ENCODE measurements at regions not wholly inside any gene's neighbourhood (a gene's known extent, or its start where the extent isn't known, plus 50 kb on each side); places are given as distances from the start of the nearest gene placed in this dataset.

DNA sequence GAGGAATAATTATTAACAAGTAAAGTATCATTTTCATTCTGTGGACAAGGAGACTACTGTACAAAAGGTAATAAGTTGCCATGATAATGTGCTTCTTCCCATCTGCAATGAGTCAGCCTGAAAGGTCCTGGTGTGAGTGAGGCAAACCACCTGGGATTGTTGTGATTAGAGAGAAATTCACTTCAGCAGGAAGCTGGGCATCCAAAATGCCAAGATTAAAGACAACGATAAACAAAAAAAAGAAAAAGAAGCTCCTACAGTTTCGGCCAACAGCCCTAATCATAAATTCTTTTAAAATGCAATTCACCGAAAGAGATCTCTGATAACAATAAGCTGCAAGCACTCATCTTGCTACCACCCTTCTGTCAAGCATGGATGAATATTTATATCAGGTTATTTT is 507.8 kb downstream of the TUSC7 start:
- ATAC-seq, result no peak
- intact Hi-C loops (cut with DNase I, micrococcal nuclease), result no loop called here

DNA sequence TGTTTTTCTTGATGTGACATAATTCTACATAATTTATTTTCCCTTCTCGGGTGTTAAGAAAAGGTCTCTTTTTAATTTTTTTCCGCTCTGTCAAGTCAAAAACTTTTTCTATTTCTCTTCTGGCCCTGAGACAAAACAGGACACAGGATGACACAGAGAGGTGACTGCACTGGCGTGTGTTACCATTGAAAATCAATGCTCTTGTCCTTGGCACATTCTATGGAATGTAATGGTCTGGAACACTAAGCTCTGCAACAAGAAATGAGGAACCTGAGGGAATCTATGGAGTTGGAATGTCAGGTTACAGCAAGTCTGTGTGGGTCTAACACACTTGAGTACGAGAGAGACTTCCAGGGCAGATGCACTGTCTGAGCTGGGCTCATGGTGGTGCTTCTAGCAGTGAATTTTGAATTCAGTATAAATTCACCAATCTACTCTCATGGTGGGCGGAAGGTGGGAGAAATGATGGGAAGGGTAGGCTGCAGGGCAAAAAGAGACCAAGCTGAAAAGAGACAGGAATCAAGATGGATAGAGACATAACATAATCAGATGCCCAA is 508.3 kb downstream of the TUSC7 start:
- intact Hi-C loops (cut with DNase I, micrococcal nuclease), result no loop called here
- Histone ChIP-seq H3K36me3 (ENCODE audit: low read depth) (no peaks in the 10 kb centered on the region), H3K4me3 (no peak overlapping the region), H3K9me3 (peaks cover under 1% of the 10 kb centered on the region), H3K4me1 (ENCODE audit: low read depth) (no peaks in the 10 kb centered on the region)
- ATAC-seq (no peak), DNase-seq (no peak)
- TF ChIP-seq, protein P1, sequence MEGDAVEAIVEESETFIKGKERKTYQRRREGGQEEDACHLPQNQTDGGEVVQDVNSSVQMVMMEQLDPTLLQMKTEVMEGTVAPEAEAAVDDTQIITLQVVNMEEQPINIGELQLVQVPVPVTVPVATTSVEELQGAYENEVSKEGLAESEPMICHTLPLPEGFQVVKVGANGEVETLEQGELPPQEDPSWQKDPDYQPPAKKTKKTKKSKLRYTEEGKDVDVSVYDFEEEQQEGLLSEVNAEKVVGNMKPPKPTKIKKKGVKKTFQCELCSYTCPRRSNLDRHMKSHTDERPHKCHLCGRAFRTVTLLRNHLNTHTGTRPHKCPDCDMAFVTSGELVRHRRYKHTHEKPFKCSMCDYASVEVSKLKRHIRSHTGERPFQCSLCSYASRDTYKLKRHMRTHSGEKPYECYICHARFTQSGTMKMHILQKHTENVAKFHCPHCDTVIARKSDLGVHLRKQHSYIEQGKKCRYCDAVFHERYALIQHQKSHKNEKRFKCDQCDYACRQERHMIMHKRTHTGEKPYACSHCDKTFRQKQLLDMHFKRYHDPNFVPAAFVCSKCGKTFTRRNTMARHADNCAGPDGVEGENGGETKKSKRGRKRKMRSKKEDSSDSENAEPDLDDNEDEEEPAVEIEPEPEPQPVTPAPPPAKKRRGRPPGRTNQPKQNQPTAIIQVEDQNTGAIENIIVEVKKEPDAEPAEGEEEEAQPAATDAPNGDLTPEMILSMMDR (IDR thresholded peaks at IDR 0.05), result no peak

More for the DNA sequence above, 507.8 kb downstream of the TUSC7 start:
- TF ChIP-seq, protein P1 (IDR thresholded peaks at IDR 0.05), result no peak
- Histone ChIP-seq H3K36me3 (ENCODE audit: low read depth) (no peaks in the 10 kb centered on the region), H3K4me3 (no peak overlapping the region), H3K9me3 (peaks cover 6% of the 10 kb centered on the region), H3K4me1 (ENCODE audit: low read depth) (no peaks in the 10 kb centered on the region)
- no peak for DNase-seq

DNA sequence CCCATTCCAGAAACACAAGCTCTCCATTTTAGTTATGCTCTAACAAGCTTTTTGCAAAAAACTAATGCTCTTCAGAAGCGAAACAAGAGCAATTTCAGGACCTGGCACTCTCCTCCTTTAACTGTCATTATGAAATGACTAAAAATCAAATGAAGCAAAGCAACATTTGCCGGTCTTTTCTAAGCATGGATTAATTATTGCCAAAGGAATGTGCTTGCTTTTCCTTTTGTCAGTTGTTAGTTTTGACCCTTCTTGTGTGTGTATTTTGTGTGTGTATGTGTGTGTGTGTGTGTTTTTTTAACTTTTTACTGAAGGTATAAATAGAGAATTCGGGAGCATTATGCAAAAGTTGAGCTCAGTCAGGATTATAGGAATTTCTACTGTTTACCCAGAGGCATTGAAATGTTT is 509.1 kb downstream of the TUSC7 start:
- ATAC-seq (no peak), DNase-seq (no peak)
- no peaks in the 10 kb centered on the region for H3K4me1 ChIP-seq (ENCODE audit: low read depth)
- TF ChIP-seq, protein P1 (IDR thresholded peaks at IDR 0.05), result no peak
- intact Hi-C loops (cut with DNase I, micrococcal nuclease), result no loop called here
- H3K36me3 ChIP-seq (ENCODE audit: low read depth), result no peaks in the 10 kb centered on the region
- H3K9me3 ChIP-seq, result no peaks in the 10 kb centered on the region
- H3K4me3 ChIP-seq, result no peak overlapping the region

GRCh38 chr3:117219296-117219695 is 509.7 kb downstream of the TUSC7 start:
- no peak for ATAC-seq

DNA sequence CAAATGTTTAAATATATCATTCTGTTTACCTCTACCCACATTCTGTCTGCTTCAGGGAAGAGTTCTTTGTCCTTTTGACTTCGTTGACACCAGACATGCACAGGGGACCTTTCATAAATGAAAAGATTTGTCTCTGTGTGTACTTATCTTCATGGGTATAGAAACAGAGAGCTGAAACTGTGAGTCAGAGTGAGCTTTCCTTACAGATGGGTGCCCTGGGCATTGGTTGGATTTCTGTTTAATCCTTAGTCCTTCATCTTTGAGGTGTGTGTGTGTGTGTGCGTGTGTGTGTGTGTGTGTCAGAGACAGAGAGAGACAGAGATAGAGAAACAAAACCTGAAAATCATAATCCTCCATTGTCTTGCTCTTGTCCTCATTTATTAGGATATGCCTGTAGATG is 517.4 kb downstream of the TUSC7 start:
- Histone ChIP-seq H3K4me1 (ENCODE audit: low read depth) (no peaks in the 10 kb centered on the region), H3K9me3 (no peaks in the 10 kb centered on the region), H3K4me3 (no peak overlapping the region), H3K36me3 (ENCODE audit: low read depth) (no peaks in the 10 kb centered on the region)
- intact Hi-C loops (cut with DNase I, micrococcal nuclease), result no loop called here
- TF ChIP-seq, protein P1 (IDR thresholded peaks at IDR 0.05), result no peak
- DNase-seq (no peak), ATAC-seq (no peak)

More at GRCh38 chr3:117219296-117219695, 509.7 kb downstream of the TUSC7 start:
- Histone ChIP-seq H3K9me3 (no peaks in the 10 kb centered on the region), H3K4me1 (ENCODE audit: low read depth) (no peaks in the 10 kb centered on the region), H3K4me3 (no peak overlapping the region), H3K36me3 (ENCODE audit: low read depth) (no peaks in the 10 kb centered on the region)
- DNase-seq, result no peak
- intact Hi-C loops (cut with DNase I, micrococcal nuclease), result no loop called here
- TF ChIP-seq, protein P1 (IDR thresholded peaks at IDR 0.05), result no peak

DNA sequence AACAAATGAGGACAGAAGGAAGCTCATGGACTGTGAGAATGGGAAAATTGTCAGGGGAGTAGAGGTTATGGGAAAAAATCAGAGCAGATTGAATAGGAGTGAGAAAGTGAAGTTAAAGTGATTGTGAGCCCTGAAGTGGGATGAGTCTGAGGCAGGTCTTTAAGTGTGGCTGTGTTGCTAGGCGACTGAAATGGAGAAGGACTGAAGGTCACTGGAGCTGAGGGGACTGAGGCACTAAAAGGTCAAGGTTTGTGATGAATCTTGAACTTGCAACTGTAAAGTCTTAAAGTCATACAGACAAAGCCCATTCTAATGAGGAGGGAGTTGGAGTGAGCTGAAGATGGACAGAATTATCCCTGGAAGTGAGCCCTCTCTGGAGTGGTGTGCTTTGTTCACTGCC is 518.9 kb downstream of the TUSC7 start:
- H3K36me3 ChIP-seq (ENCODE audit: low read depth), result no peaks in the 10 kb centered on the region
- intact Hi-C loops (cut with DNase I, micrococcal nuclease), result no loop called here
- TF ChIP-seq, protein P1 (IDR thresholded peaks at IDR 0.05), result no peak
- no peaks in the 10 kb centered on the region for H3K9me3 ChIP-seq
- DNase-seq, result no peak
- ATAC-seq, result no peak
- H3K4me1 ChIP-seq (ENCODE audit: low read depth), result no peaks in the 10 kb centered on the region
- no peak overlapping the region for H3K4me3 ChIP-seq
